GM23338 (cell line): ENCODE measurements at regions not wholly inside any gene's neighbourhood (a gene's known extent, or its start where the extent isn't known, plus 50 kb on each side); places are given as distances from the start of the nearest gene placed in this dataset.

ENCODE experiments used
- ATAC-seq: fragments of 200-7000 bp; cut with Tn5 transposase; 3 replicates; pipeline ENCODE4 v1.9.1; 2020
- DNase-seq: peaks from one replicate; pipeline ENCODE4 v3.0.0-alpha.2; 2015; ENCODE audit warnings: low spot score
- H2AFZ ChIP-seq: fragments of 200-600 bp; sonication (generic); 2 replicates; pipeline ENCODE4 v1.8.0; 2016; ENCODE audit warnings: antibody characterized with exemption, mild to moderate bottlenecking, moderate library complexity
- H3F3A ChIP-seq: fragments of 200-600 bp; sonication (generic); replicated peaks from 2 replicates; pipeline ENCODE4 v1.8.0; 2017; ENCODE audit warnings: antibody characterized with exemption, mixed run types, low read depth
- H3K27ac ChIP-seq: fragments of 200-600 bp; sonication (generic); 2 replicates; pipeline ENCODE4 v1.6.1; 2016; ENCODE audit warnings: low read depth
- H3K27me3 ChIP-seq: fragments of 200-600 bp; sonication (generic); 2 replicates; pipeline ENCODE4 v1.8.0; 2016; ENCODE audit warnings: mild to moderate bottlenecking, mixed run types, moderate library complexity; ENCODE audit not compliant: insufficient read depth
- H3K36me3 ChIP-seq: fragments of 200-600 bp; sonication (generic); 2 replicates; pipeline ENCODE4 v1.8.0; 2016; ENCODE audit warnings: mild to moderate bottlenecking; ENCODE audit not compliant: insufficient read depth
- H3K4me1 ChIP-seq: fragments of 200-600 bp; sonication (generic); 2 replicates; pipeline ENCODE4 v1.8.0; 2016; ENCODE audit warnings: mild to moderate bottlenecking, moderate library complexity; ENCODE audit not compliant: insufficient read depth
- H3K4me2 ChIP-seq: fragments of 200-600 bp; sonication (generic); 2 replicates; pipeline ENCODE4 v1.7.1; 2017; ENCODE audit warnings: mixed run types
- H3K4me3 ChIP-seq: fragments of 200-600 bp; sonication (generic); 2 replicates; pipeline ENCODE4 v1.6.1; 2016; ENCODE audit warnings: mixed run types
- H3K79me2 ChIP-seq: fragments of 200-600 bp; sonication (generic); replicated peaks from 2 replicates; pipeline ENCODE4 v1.8.0; 2017; ENCODE audit warnings: mild to moderate bottlenecking; ENCODE audit not compliant: insufficient read depth
- H3K9me2 ChIP-seq: fragments of 200-600 bp; sonication (generic); 2 replicates; pipeline ENCODE4 v1.8.0; 2017; ENCODE audit not compliant: insufficient read depth
- H4K20me1 ChIP-seq: fragments of 200-600 bp; sonication (generic); replicated peaks from 2 replicates; pipeline ENCODE4 v1.8.0; 2017; ENCODE audit warnings: mild to moderate bottlenecking; ENCODE audit not compliant: insufficient read depth
- H3K27ac Mint-ChIP-seq: 2 replicates; pipeline ENCODE4 v1.8.0; 2020; ENCODE audit warnings: inconsistent platforms, mild to moderate bottlenecking, moderate library complexity, mixed read lengths
- H3K27me3 Mint-ChIP-seq: 3 replicates; pipeline ENCODE4 v1.8.0; 2022; ENCODE audit warnings: low read depth, mild to moderate bottlenecking, moderate library complexity, mixed read lengths, inconsistent platforms; ENCODE audit not compliant: insufficient read depth, poor library complexity
- H3K36me3 Mint-ChIP-seq: 3 replicates; pipeline ENCODE4 v1.8.0; 2021; ENCODE audit warnings: low read depth, mild to moderate bottlenecking, inconsistent platforms, moderate library complexity, mixed read lengths
- H3K4me1 Mint-ChIP-seq: 3 replicates; pipeline ENCODE4 v1.8.0; 2020; ENCODE audit warnings: mild to moderate bottlenecking, inconsistent platforms, mixed read lengths
- H3K4me3 Mint-ChIP-seq: 3 replicates; pipeline ENCODE4 v1.8.0; 2021; ENCODE audit warnings: moderate library complexity, mild to moderate bottlenecking, inconsistent platforms, mixed read lengths
- H3K9me3 Mint-ChIP-seq: 3 replicates; pipeline ENCODE4 v1.8.0; 2020; ENCODE audit warnings: moderate library complexity, mild to moderate bottlenecking, inconsistent platforms, mixed read lengths
- CREB1 ChIP-seq: fragments of 250-450 bp; sonication (Bioruptor Pico); IDR thresholded peaks from 2 replicates; pipeline ENCODE4 v1.5.0; 2020; ENCODE audit warnings: low read depth, mild to moderate bottlenecking, moderate library complexity
- EZH2phosphoT487 ChIP-seq: fragments of 200-600 bp; sonication (generic); IDR thresholded peaks from one replicate; pipeline ENCODE4 v1.8.1; 2018; ENCODE audit warnings: antibody characterized with exemption; ENCODE audit not compliant: unreplicated experiment
- NANOG ChIP-seq: IDR thresholded peaks from 2 replicates; pipeline ENCODE4 v1.6.1; 2016; ENCODE audit warnings: antibody characterized with exemption, borderline replicate concordance
- STAT1 ChIP-seq: IDR thresholded peaks from one replicate; pipeline ENCODE4 v1.6.1; 2016; ENCODE audit warnings: antibody characterized with exemption; ENCODE audit not compliant: unreplicated experiment
- TF ChIP-seq, protein P1 (sequence below), 2 experiments: fragments of 200-600 bp in 1 of 2; sonication (generic) in 1 of 2; conservative IDR thresholded peaks; 2 replicates each; pipeline versions ENCODE4 v1.5.1 to v1.6.1; 2016 to 2017; ENCODE audit warnings: antibody characterized with exemption in 2 of 2, low read depth in 2 of 2, mild to moderate bottlenecking in 2 of 2, moderate library complexity in 1 of 2
- TF ChIP-seq, protein P2 (sequence below): IDR thresholded peaks from 2 replicates; pipeline ENCODE4 v1.6.1; 2016; ENCODE audit warnings: antibody characterized with exemption
- TF ChIP-seq, protein P3 (sequence below): IDR thresholded peaks from one replicate; pipeline ENCODE4 v1.6.1; 2018; ENCODE audit warnings: antibody characterized with exemption; ENCODE audit not compliant: unreplicated experiment

DNA sequence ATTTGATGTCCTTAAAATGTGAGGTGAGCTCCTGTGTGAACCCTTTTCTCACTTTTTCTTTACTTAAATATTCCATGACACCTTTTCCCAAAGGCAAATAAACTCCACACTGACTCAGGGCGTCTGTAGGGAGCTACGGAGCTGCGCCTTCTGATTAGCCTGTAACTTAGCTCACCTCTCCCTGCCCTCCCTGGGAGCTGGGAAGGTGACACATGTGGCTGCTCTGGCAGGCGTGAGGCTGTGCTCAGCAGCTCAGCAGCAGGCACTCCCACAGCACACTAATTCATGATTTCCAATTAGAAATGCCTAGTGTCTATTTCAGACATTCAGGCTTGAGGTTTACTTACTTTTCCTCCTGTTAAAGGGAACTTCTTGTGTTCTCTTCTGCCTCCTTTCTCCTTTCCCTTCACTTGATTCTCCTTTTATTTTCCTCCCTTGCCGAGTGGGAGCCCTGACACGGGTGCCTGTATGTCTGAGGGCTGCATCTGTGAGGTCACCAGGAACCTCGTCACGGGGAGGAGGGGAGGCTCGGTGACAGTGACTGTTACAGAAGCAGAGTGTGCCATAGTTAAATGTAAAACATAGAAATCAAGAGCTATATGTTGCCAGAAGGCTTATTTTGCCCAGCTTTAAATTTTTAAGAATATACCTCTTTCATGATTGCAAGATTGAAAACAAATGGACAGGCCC, 437.1 kb downstream of the DCDC2C start (continued):
- TF ChIP-seq EZH2phosphoT487 (no peak), STAT1 (no peak), CREB1 (CRISPR knock-in tag) (no peak)
- TF ChIP-seq, protein P1, sequence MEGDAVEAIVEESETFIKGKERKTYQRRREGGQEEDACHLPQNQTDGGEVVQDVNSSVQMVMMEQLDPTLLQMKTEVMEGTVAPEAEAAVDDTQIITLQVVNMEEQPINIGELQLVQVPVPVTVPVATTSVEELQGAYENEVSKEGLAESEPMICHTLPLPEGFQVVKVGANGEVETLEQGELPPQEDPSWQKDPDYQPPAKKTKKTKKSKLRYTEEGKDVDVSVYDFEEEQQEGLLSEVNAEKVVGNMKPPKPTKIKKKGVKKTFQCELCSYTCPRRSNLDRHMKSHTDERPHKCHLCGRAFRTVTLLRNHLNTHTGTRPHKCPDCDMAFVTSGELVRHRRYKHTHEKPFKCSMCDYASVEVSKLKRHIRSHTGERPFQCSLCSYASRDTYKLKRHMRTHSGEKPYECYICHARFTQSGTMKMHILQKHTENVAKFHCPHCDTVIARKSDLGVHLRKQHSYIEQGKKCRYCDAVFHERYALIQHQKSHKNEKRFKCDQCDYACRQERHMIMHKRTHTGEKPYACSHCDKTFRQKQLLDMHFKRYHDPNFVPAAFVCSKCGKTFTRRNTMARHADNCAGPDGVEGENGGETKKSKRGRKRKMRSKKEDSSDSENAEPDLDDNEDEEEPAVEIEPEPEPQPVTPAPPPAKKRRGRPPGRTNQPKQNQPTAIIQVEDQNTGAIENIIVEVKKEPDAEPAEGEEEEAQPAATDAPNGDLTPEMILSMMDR (conservative IDR thresholded peaks at IDR 0.05; ENCODE audit: low read depth in 2 of 2), result no peak

DNA sequence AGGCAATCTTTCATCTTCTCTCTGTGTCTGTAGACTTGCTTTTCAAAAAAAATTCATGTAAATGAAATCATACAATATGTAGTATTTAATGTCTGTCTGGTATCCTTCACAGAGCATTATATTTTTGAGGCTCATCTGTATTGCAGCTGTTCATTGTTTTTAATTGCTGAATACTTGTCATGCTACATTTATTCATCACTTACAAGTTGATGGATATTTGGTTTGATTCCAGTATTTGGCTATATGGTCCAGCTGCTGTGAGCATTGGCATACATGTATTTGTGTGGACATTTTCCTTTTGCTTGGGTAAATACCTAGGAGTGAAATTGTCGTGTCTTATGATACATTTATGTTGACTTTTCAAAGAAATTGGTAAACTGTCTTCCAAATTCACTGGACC, 441.4 kb downstream of the DCDC2C start:
- H3F3A ChIP-seq, result no peaks in the 10 kb centered on the region
- H3K4me1 ChIP-seq, result no peaks in the 10 kb centered on the region
- Mint-ChIP-seq H3K27ac (no peak overlapping the region), H3K27me3 (no peaks in the 10 kb centered on the region), H3K9me3 (peaks cover 56% of the 10 kb centered on the region), H3K4me1 (no peaks in the 10 kb centered on the region), H3K4me3 (no peak overlapping the region), H3K36me3 (peaks cover 6% of the 10 kb centered on the region; the same call in 1 of the 3 replicates)
- ATAC-seq, result no peak
- TF ChIP-seq EZH2phosphoT487 (no peak), STAT1 (no peak), NANOG (no peak)
- TF ChIP-seq, protein P2, sequence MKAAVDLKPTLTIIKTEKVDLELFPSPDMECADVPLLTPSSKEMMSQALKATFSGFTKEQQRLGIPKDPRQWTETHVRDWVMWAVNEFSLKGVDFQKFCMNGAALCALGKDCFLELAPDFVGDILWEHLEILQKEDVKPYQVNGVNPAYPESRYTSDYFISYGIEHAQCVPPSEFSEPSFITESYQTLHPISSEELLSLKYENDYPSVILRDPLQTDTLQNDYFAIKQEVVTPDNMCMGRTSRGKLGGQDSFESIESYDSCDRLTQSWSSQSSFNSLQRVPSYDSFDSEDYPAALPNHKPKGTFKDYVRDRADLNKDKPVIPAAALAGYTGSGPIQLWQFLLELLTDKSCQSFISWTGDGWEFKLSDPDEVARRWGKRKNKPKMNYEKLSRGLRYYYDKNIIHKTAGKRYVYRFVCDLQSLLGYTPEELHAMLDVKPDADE, result no peak
- TF ChIP-seq, protein P3, sequence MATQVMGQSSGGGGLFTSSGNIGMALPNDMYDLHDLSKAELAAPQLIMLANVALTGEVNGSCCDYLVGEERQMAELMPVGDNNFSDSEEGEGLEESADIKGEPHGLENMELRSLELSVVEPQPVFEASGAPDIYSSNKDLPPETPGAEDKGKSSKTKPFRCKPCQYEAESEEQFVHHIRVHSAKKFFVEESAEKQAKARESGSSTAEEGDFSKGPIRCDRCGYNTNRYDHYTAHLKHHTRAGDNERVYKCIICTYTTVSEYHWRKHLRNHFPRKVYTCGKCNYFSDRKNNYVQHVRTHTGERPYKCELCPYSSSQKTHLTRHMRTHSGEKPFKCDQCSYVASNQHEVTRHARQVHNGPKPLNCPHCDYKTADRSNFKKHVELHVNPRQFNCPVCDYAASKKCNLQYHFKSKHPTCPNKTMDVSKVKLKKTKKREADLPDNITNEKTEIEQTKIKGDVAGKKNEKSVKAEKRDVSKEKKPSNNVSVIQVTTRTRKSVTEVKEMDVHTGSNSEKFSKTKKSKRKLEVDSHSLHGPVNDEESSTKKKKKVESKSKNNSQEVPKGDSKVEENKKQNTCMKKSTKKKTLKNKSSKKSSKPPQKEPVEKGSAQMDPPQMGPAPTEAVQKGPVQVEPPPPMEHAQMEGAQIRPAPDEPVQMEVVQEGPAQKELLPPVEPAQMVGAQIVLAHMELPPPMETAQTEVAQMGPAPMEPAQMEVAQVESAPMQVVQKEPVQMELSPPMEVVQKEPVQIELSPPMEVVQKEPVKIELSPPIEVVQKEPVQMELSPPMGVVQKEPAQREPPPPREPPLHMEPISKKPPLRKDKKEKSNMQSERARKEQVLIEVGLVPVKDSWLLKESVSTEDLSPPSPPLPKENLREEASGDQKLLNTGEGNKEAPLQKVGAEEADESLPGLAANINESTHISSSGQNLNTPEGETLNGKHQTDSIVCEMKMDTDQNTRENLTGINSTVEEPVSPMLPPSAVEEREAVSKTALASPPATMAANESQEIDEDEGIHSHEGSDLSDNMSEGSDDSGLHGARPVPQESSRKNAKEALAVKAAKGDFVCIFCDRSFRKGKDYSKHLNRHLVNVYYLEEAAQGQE, result no peak
- DNase-seq, result no peak
- H3K79me2 ChIP-seq, result no peaks in the 10 kb centered on the region
- H3K27ac ChIP-seq, result no peak overlapping the region
- no peaks in the 10 kb centered on the region for H4K20me1 ChIP-seq
- H3K4me3 ChIP-seq, result no peak overlapping the region
- H3K4me2 ChIP-seq, result no peak overlapping the region
- H3K27me3 ChIP-seq, result no peaks in the 10 kb centered on the region
- peaks cover 4% of the 10 kb centered on the region; the same call in 1 of the 2 replicates for H3K36me3 ChIP-seq
- H2AFZ ChIP-seq, result no peak overlapping the region
- H3K9me2 ChIP-seq, result no peaks in the 10 kb centered on the region
